Panc1 (cell line): ENCODE measurements at regions not wholly inside any gene's neighbourhood (a gene's known extent, or its start where the extent isn't known, plus 50 kb on each side); places are given as distances from the start of the nearest gene placed in this dataset.

Source experiments
- ATAC-seq: fragments of 200-7000 bp; cut with Tn5 transposase; 2 replicates; pipeline ENCODE4 v1.9.1; 2020; ENCODE audit warnings: mild to moderate bottlenecking, moderate library complexity
- BruUV-seq: library from RNA; stranded (reverse); fragments of 400-500 nt; replicated peaks from 2 replicates; lab custom pipeline; 2021; lab: Mats Ljungman, UMichigan
- CTCF ChIA-PET: fragments of 300-600 bp; sonication (Branson Sonifier 250); formaldehyde crosslinking; loops from one replicate; lab custom pipeline; 2022; ENCODE audit warnings: antibody characterized with exemption; lab: Charles Lee
- POLR2A ChIA-PET: fragments of 300-600 bp; sonication (Branson Sonifier 250); formaldehyde crosslinking; loops from one replicate; lab custom pipeline; 2022; ENCODE audit warnings: antibody characterized with exemption; lab: Charles Lee
- DNase-seq: peaks from one replicate; pipeline ENCODE4 v3.0.0-alpha.2; 2010; ENCODE audit warnings: low read depth, low spot score
- H3K27ac ChIP-seq: 2 replicates; pipeline ENCODE4 v1.5.1; 2011; ENCODE audit warnings: mild to moderate bottlenecking, low read length, inconsistent platforms
- H3K27me3 ChIP-seq: fragments of 200-500 bp; sonication (Bioruptor generic); 2 replicates; pipeline ENCODE4 v1.6.0; 2014; ENCODE audit warnings: low read length, inconsistent platforms; ENCODE audit not compliant: control insufficient read depth, insufficient read depth
- H3K36me3 ChIP-seq: fragments of 200-500 bp; sonication (Bioruptor generic); 2 replicates; pipeline ENCODE4 v1.5.1; 2014; ENCODE audit warnings: inconsistent platforms, mild to moderate bottlenecking, low read length, moderate library complexity; ENCODE audit not compliant: control insufficient read depth, insufficient read depth
- H3K4me1 ChIP-seq: 2 replicates; pipeline ENCODE4 v1.5.1; 2011; ENCODE audit warnings: inconsistent platforms, mild to moderate bottlenecking, low read length, moderate library complexity; ENCODE audit not compliant: control insufficient read depth, insufficient read depth
- H3K4me3 ChIP-seq, 2 experiments: 2 replicates each; pipeline ENCODE4 v1.5.1; 2011 to 2012; ENCODE audit warnings: low read depth in 2 of 2, low read length in 2 of 2, mild to moderate bottlenecking in 2 of 2, inconsistent platforms in 1 of 2, moderate library complexity in 1 of 2
- H3K9me3 ChIP-seq: fragments of 200-500 bp; sonication (Bioruptor generic); 2 replicates; pipeline ENCODE4 v1.5.1; 2014; ENCODE audit warnings: low read depth, mild to moderate bottlenecking, inconsistent platforms, low read length, moderate library complexity; ENCODE audit not compliant: control insufficient read depth, insufficient read depth
- CTCF ChIP-seq: fragments of 450-650 bp; IDR thresholded peaks from 2 replicates; pipeline ENCODE4 v1.5.1; 2017; ENCODE audit warnings: mild to moderate bottlenecking
- POLR2AphosphoS5 ChIP-seq: IDR thresholded peaks from 2 replicates; pipeline ENCODE4 v1.6.1; 2012; ENCODE audit warnings: mild to moderate bottlenecking, low read depth, low read length, moderate library complexity
- REST ChIP-seq, 2 experiments: IDR thresholded peaks; 2 replicates each; pipeline ENCODE4 v1.6.1; 2011 to 2012; ENCODE audit warnings: low read depth in 2 of 2, control low read depth in 1 of 2, low read length in 1 of 2, mild to moderate bottlenecking in 1 of 2, moderate library complexity in 1 of 2; ENCODE audit not compliant: insufficient read depth in 1 of 2
- SIN3A ChIP-seq: IDR thresholded peaks from 2 replicates; pipeline ENCODE4 v1.6.1; 2012; ENCODE audit warnings: low read depth, mild to moderate bottlenecking, low read length, moderate library complexity, borderline replicate concordance; ENCODE audit not compliant: insufficient read depth
- TCF7L2 ChIP-seq: IDR thresholded peaks from 2 replicates; pipeline ENCODE4 v1.6.1; 2011; ENCODE audit warnings: mild to moderate bottlenecking, low read depth, low read length, inconsistent platforms
- in situ Hi-C: cut with HindIII; loops from 2 replicates; pipeline ENCODE4 v1.10.0; 2016; ENCODE audit warnings: low sequenced_read_pairs, low pct_unique_long_range_greater_than_20kb
- intact Hi-C: fragments of 100-400 bp; cut with micrococcal nuclease; formaldehyde crosslinking; loops from one replicate; pipeline ENCODE4 v1.10.0; 2022; ENCODE audit not compliant: unreplicated experiment

- Histone ChIP-seq H3K27ac (no peak overlapping the region), H3K36me3 (no peaks in the 10 kb centered on the region), H3K9me3 (no peaks in the 10 kb centered on the region), H3K4me1 (no peaks in the 10 kb centered on the region), H3K4me3 (no peak overlapping the region), H3K27me3 (no peaks in the 10 kb centered on the region)
- no peak for TF ChIP-seq POLR2AphosphoS5
- no peak for TF ChIP-seq SIN3A
- no peak for TF ChIP-seq CTCF
- no peak for TF ChIP-seq TCF7L2
- no peak for TF ChIP-seq REST (IDR thresholded peaks at IDR 0.05; ENCODE audit: insufficient read depth in 1 of 2, low read depth in 2 of 2, low read length in 1 of 2)
- no TSS peak for BruUV-seq
- in situ Hi-C loops (no loop called here), intact Hi-C loops (no loop called here)
- DNase-seq (no peak), ATAC-seq (no peak)
- ChIA-PET CTCF (no interaction called here), POLR2A (no interaction called here)
Measured at GRCh38 chr13:88585861-88586260, 914.7 kb downstream of the SLITRK5 start.

DNA sequence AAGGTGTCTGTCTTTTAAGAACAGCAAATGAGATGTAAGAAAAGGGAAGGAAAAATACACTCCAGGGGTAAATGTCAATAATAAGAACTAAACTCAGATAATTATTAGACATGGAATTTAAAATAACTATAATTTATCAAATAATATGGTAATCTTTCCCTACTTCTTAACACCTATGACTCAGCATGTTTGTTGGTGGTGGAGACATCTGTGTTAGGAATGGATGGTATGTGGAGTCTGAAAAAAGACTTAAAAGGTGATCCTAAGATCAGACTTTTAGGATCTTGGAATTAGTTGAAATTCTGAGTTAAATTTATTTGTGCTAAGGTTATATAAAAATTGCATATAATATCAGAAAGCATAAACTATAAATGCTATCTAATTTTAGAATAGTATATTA, 915.1 kb downstream of the SLITRK5 start:
- Histone ChIP-seq H3K4me1 (no peaks in the 10 kb centered on the region), H3K9me3 (no peaks in the 10 kb centered on the region), H3K27ac (no peak overlapping the region), H3K36me3 (no peaks in the 10 kb centered on the region), H3K27me3 (no peaks in the 10 kb centered on the region), H3K4me3 (no peak overlapping the region)
- intact Hi-C loops = no loop called here
- no peak for TF ChIP-seq REST (IDR thresholded peaks at IDR 0.05; ENCODE audit: insufficient read depth in 1 of 2, low read depth in 2 of 2, low read length in 1 of 2)
- no peak for TF ChIP-seq SIN3A
- no peak for TF ChIP-seq CTCF
- TF ChIP-seq TCF7L2 = no peak
- TF ChIP-seq POLR2AphosphoS5 = no peak
- no TSS peak for BruUV-seq
- CTCF ChIA-PET = no interaction called here
- in situ Hi-C loops = no loop called here
- DNase-seq (no peak), ATAC-seq (no peak)
- POLR2A ChIA-PET = interaction anchor here (0.5 kb wide), 1 partner anchor 575 kb away, joined by 3 read pairs; no protein-coding TSS in a partner anchor
